OCI-LY7 (cell line): ENCODE measurements at regions not wholly inside any gene's neighbourhood (a gene's known extent, or its start where the extent isn't known, plus 50 kb on each side); places are given as distances from the start of the nearest gene placed in this dataset.

Experiments
- BruUV-seq: library from RNA; stranded (reverse); fragments of 400-500 nt; replicated peaks from 2 replicates; lab custom pipeline; 2021; lab: Mats Ljungman, UMichigan
- CTCF ChIA-PET: fragments of 300-600 bp; sonication (Branson Sonifier 250); formaldehyde crosslinking; loops from one replicate; lab custom pipeline; 2022; ENCODE audit warnings: antibody characterized with exemption; ENCODE audit not compliant: unreplicated experiment; lab: Charles Lee
- POLR2A ChIA-PET: fragments of 300-600 bp; sonication (Branson Sonifier 250); formaldehyde crosslinking; loops from one replicate; lab custom pipeline; 2022; ENCODE audit warnings: antibody characterized with exemption; lab: Charles Lee
- DNase-seq: peaks from one replicate; pipeline ENCODE4 v3.0.0-alpha.2; 2015; ENCODE audit warnings: low spot score
- H2AFZ ChIP-seq: fragments of 200-600 bp; sonication (generic), shearing (Covaris generic); 2 replicates; pipeline ENCODE4 v1.6.1; 2014; ENCODE audit warnings: mild to moderate bottlenecking, antibody characterized with exemption, low read length, moderate library complexity
- H3K27ac ChIP-seq: fragments of 200-600 bp; sonication (generic); 2 replicates; pipeline ENCODE4 v1.5.1; 2014; ENCODE audit warnings: mixed run types, low read depth, mild to moderate bottlenecking, moderate library complexity, low read length, inconsistent platforms; ENCODE audit not compliant: poor library complexity, severe bottlenecking
- H3K36me3 ChIP-seq: fragments of 200-600 bp; sonication (generic); 2 replicates; pipeline ENCODE4 v1.6.1; 2014; ENCODE audit warnings: mild to moderate bottlenecking, antibody characterized with exemption, low read length, moderate library complexity, mixed read lengths; ENCODE audit not compliant: insufficient read depth
- H3K4me1 ChIP-seq: fragments of 200-600 bp; sonication (generic); 2 replicates; pipeline ENCODE4 v1.5.1; 2014; ENCODE audit warnings: mild to moderate bottlenecking, low read length; ENCODE audit not compliant: insufficient read depth, poor library complexity, severe bottlenecking
- H3K4me2 ChIP-seq: fragments of 200-600 bp; sonication (generic); 2 replicates; pipeline ENCODE4 v1.6.1; 2014; ENCODE audit warnings: mild to moderate bottlenecking, low read length
- H3K4me3 ChIP-seq: fragments of 200-600 bp; sonication (generic); 2 replicates; pipeline ENCODE4 v1.5.1; 2014; ENCODE audit warnings: mild to moderate bottlenecking, low read depth, low read length; ENCODE audit not compliant: poor library complexity, severe bottlenecking
- H3K79me2 ChIP-seq: fragments of 200-600 bp; sonication (generic); 2 replicates; pipeline ENCODE4 v1.6.1; 2016; ENCODE audit warnings: low read depth, mild to moderate bottlenecking, low read length, moderate library complexity, mixed read lengths; ENCODE audit not compliant: insufficient read depth
- H3K9me2 ChIP-seq: fragments of 200-600 bp; sonication (generic); 2 replicates; pipeline ENCODE4 v1.6.1; 2016; ENCODE audit warnings: mild to moderate bottlenecking, low read length, mixed read lengths; ENCODE audit not compliant: insufficient read depth
- H3K9me3 ChIP-seq: fragments of 200-600 bp; sonication (generic); 2 replicates; pipeline ENCODE4 v1.6.1; 2014; ENCODE audit warnings: mild to moderate bottlenecking, mixed run types, low read length, mixed read lengths
- H4K20me1 ChIP-seq: fragments of 200-600 bp; sonication (generic); 2 replicates; pipeline ENCODE4 v1.6.1; 2014; ENCODE audit warnings: mild to moderate bottlenecking, antibody characterized with exemption, low read length, moderate library complexity, mixed read lengths; ENCODE audit not compliant: insufficient read depth
- EZH2phosphoT487 ChIP-seq: fragments of 200-600 bp; sonication (generic); IDR thresholded peaks from 2 replicates; pipeline ENCODE4 v1.6.1; 2018; ENCODE audit warnings: low read depth, borderline replicate concordance, mild to moderate bottlenecking, mixed run types, antibody characterized with exemption, low read length, moderate library complexity, mixed read lengths
- intact Hi-C: fragments of 100-400 bp; cut with micrococcal nuclease; formaldehyde crosslinking; loops from one replicate; pipeline ENCODE4 v1.10.0; 2022; ENCODE audit not compliant: unreplicated experiment
- TF ChIP-seq, protein P1 (sequence below): fragments of 200-600 bp; sonication (generic); conservative IDR thresholded peaks from 2 replicates; pipeline ENCODE4 v1.5.1; 2014; ENCODE audit warnings: mild to moderate bottlenecking, antibody characterized with exemption, low read length, moderate library complexity, mixed read lengths

DNA sequence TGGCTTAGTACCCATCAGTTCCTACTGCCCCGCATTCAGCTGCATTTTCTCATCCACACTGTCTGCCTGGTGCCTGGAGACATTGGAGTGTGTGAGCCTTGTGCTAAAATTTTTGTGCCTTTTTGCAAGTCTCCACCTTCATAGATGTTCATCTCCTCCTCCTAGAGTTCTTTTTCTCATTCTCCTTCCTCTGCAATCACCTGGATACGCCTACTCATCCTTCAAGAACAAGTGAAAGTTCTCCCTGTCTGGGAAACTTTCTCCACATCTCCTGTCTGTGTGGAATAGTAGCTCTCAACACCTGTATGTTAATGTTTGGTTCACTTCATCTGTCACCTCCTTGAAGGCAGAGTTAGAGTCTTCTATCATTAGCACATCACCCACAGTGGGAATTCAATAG, 125.7 kb upstream of the FBXL17 start:
- Histone ChIP-seq H3K9me3 (no peaks in the 10 kb centered on the region), H3K4me2 (no peak overlapping the region), H3K4me3 (no peak overlapping the region), H3K9me2 (no peaks in the 10 kb centered on the region), H3K79me2 (no peaks in the 10 kb centered on the region), H2AFZ (no peak overlapping the region), H3K36me3 (no peaks in the 10 kb centered on the region), H3K4me1 (no peaks in the 10 kb centered on the region), H4K20me1 (no peaks in the 10 kb centered on the region), H3K27ac (no peak overlapping the region)
- no peak for DNase-seq
- intact Hi-C loops: no loop called here
- no peak for TF ChIP-seq EZH2phosphoT487
- TF ChIP-seq, protein P1, sequence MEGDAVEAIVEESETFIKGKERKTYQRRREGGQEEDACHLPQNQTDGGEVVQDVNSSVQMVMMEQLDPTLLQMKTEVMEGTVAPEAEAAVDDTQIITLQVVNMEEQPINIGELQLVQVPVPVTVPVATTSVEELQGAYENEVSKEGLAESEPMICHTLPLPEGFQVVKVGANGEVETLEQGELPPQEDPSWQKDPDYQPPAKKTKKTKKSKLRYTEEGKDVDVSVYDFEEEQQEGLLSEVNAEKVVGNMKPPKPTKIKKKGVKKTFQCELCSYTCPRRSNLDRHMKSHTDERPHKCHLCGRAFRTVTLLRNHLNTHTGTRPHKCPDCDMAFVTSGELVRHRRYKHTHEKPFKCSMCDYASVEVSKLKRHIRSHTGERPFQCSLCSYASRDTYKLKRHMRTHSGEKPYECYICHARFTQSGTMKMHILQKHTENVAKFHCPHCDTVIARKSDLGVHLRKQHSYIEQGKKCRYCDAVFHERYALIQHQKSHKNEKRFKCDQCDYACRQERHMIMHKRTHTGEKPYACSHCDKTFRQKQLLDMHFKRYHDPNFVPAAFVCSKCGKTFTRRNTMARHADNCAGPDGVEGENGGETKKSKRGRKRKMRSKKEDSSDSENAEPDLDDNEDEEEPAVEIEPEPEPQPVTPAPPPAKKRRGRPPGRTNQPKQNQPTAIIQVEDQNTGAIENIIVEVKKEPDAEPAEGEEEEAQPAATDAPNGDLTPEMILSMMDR: no peak
- CTCF ChIA-PET: no interaction called here
- POLR2A ChIA-PET: interaction anchor here (0.6 to 0.7 kb wide), 2 partner anchors 14 to 1664 kb away, joined by 3 read pairs; no protein-coding TSS in a partner anchor
- BruUV-seq: no TSS peak

DNA sequence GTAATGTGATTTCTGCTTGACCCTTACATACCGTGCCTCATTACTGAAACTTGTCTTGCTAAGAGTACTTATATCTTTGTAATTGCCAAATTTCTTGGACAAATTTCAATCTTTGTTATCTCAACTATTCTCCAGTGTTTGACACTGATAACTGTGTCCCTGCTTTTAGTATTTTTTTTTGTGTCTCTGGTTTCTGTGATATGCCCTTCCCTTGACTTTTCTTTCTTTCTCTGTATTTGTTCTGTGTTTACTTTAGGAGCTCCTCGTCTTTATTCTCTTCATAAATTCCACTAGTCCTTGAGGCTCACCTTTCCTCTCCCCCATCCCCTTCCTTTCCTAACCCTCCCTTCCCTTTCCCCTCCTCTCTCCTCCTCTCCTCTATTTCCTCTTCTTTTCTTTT, 123.7 kb upstream of the FBXL17 start:
- H3K9me2 ChIP-seq: no peaks in the 10 kb centered on the region
- TF ChIP-seq, protein P1: no peak
- intact Hi-C loops: no loop called here
- no TSS peak for BruUV-seq
- H3K79me2 ChIP-seq: no peaks in the 10 kb centered on the region
- H3K27ac ChIP-seq: no peak overlapping the region
- H3K4me1 ChIP-seq: no peaks in the 10 kb centered on the region
- H3K36me3 ChIP-seq: no peaks in the 10 kb centered on the region
- ChIA-PET CTCF (no interaction called here), POLR2A (no interaction called here)
- no peaks in the 10 kb centered on the region for H4K20me1 ChIP-seq
- DNase-seq: no peak
- no peak overlapping the region for H3K4me3 ChIP-seq
- no peak overlapping the region for H3K4me2 ChIP-seq
- no peak overlapping the region for H2AFZ ChIP-seq
- no peaks in the 10 kb centered on the region for H3K9me3 ChIP-seq

DNA sequence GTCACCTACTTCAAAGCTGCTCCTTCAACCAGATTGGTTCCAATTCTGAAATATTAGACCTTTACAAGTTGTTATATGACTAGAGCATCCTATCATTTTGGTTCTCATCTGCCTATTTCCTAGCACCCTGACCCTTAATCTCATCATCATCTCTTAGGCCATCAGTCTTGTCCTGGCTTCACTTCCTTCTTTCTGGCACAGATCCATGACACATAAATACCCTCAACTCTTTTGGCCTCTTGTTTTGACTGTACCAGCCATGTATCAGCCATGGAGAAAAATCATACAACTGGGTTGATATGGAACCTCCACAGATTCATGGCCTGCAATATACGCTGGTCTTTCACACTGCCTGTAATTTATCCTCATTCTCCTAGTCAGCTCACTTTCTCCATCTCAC, 123.1 kb upstream of the FBXL17 start:
- intact Hi-C loops: no loop called here
- Histone ChIP-seq H3K4me1 (no peaks in the 10 kb centered on the region), H3K27ac (no peak overlapping the region), H3K4me2 (no peak overlapping the region), H2AFZ (no peak overlapping the region), H4K20me1 (no peaks in the 10 kb centered on the region), H3K4me3 (no peak overlapping the region), H3K9me3 (no peaks in the 10 kb centered on the region), H3K9me2 (no peaks in the 10 kb centered on the region), H3K36me3 (no peaks in the 10 kb centered on the region), H3K79me2 (no peaks in the 10 kb centered on the region)
- ChIA-PET POLR2A (no interaction called here), CTCF (no interaction called here)
- TF ChIP-seq, protein P1: no peak
- no peak for TF ChIP-seq EZH2phosphoT487
- no peak for DNase-seq
- BruUV-seq: no TSS peak
